Loucy (cell line): ENCODE measurements at regions not wholly inside any gene's neighbourhood (a gene's known extent, or its start where the extent isn't known, plus 50 kb on each side); places are given as distances from the start of the nearest gene placed in this dataset.

Experiments
- H2AFZ ChIP-seq: fragments of 200-600 bp; sonication (generic); 2 replicates; pipeline ENCODE4 v1.6.0; 2016; ENCODE audit warnings: antibody characterized with exemption, mild to moderate bottlenecking, low read length, moderate library complexity
- H3F3A ChIP-seq: fragments of 200-600 bp; 2 replicates; pipeline ENCODE4 v1.6.0; 2016; ENCODE audit warnings: antibody characterized with exemption, low read depth, mild to moderate bottlenecking
- H3K27me3 ChIP-seq: fragments of 200-600 bp; sonication (generic); 2 replicates; pipeline ENCODE4 v1.6.1; 2014; ENCODE audit warnings: low read length, mild to moderate bottlenecking; ENCODE audit not compliant: insufficient read depth, poor library complexity, severe bottlenecking
- H3K36me3 ChIP-seq: fragments of 200-600 bp; sonication (generic); 2 replicates; pipeline ENCODE4 v1.6.1; 2016; ENCODE audit warnings: low read length; ENCODE audit not compliant: insufficient read depth
- H3K4me1 ChIP-seq: fragments of 200-600 bp; sonication (generic); 2 replicates; pipeline ENCODE4 v1.5.1; 2014; ENCODE audit warnings: low read length, mild to moderate bottlenecking; ENCODE audit not compliant: insufficient read depth, poor library complexity, severe bottlenecking
- H3K4me2 ChIP-seq: fragments of 200-600 bp; sonication (generic); 2 replicates; pipeline ENCODE4 v1.6.0; 2014; ENCODE audit warnings: antibody characterized with exemption, low read length, low read depth, mild to moderate bottlenecking; ENCODE audit not compliant: poor library complexity, severe bottlenecking
- H3K4me3 ChIP-seq: fragments of 200-600 bp; sonication (generic); 2 replicates; pipeline ENCODE4 v1.5.1; 2014; ENCODE audit warnings: low read length, mild to moderate bottlenecking, mixed read lengths; ENCODE audit not compliant: poor library complexity, severe bottlenecking
- H3K79me2 ChIP-seq: fragments of 200-600 bp; sonication (generic); 2 replicates; pipeline ENCODE4 v1.6.1; 2014; ENCODE audit warnings: low read length; ENCODE audit not compliant: insufficient read depth
- H3K9ac ChIP-seq: fragments of 200-600 bp; sonication (generic); 2 replicates; pipeline ENCODE4 v1.6.0; 2014; ENCODE audit warnings: mild to moderate bottlenecking, low read depth, low read length, moderate library complexity; ENCODE audit not compliant: poor library complexity, severe bottlenecking
- H3K9me2 ChIP-seq: fragments of 200-600 bp; sonication (generic); replicated peaks from 2 replicates; pipeline ENCODE4 v1.6.1; 2016; ENCODE audit warnings: low read depth, low read length, mixed read lengths
- H3K9me3 ChIP-seq: fragments of 200-600 bp; sonication (generic); 2 replicates; pipeline ENCODE4 v1.6.1; 2014; ENCODE audit warnings: mild to moderate bottlenecking, antibody characterized with exemption, low read length, low read depth; ENCODE audit not compliant: insufficient read depth
- H4K20me1 ChIP-seq: fragments of 200-600 bp; sonication (generic); 2 replicates; pipeline ENCODE4 v1.6.0; 2014; ENCODE audit warnings: antibody characterized with exemption, low read length, mild to moderate bottlenecking; ENCODE audit not compliant: insufficient read depth, poor library complexity, severe bottlenecking
- EZH2phosphoT487 ChIP-seq: fragments of 200-600 bp; IDR thresholded peaks from 2 replicates; pipeline ENCODE4 v1.6.1; 2018; ENCODE audit warnings: antibody characterized with exemption, mild to moderate bottlenecking, moderate library complexity, borderline replicate concordance
- TF ChIP-seq, protein P1 (sequence below): fragments of 200-600 bp; sonication (generic); conservative IDR thresholded peaks from 2 replicates; pipeline ENCODE4 v1.5.1; 2014; ENCODE audit warnings: mild to moderate bottlenecking, antibody characterized with exemption, low read length

GRCh38 chr13:30030141-30030750 is 179.8 kb upstream of the UBL3 start:
- Histone ChIP-seq H3K4me3 (no peak overlapping the region), H3K9me3 (no peaks in the 10 kb centered on the region), H2AFZ (no peak overlapping the region), H3K79me2 (no peaks in the 10 kb centered on the region), H3K9me2 (no peaks in the 10 kb centered on the region), H3K36me3 (no peaks in the 10 kb centered on the region), H3K4me2 (no peak overlapping the region), H4K20me1 (no peaks in the 10 kb centered on the region), H3F3A (no peaks in the 10 kb centered on the region), H3K27me3 (no peaks in the 10 kb centered on the region), H3K4me1 (peaks cover 13% of the 10 kb centered on the region), H3K9ac (no peak overlapping the region)
- TF ChIP-seq, protein P1, sequence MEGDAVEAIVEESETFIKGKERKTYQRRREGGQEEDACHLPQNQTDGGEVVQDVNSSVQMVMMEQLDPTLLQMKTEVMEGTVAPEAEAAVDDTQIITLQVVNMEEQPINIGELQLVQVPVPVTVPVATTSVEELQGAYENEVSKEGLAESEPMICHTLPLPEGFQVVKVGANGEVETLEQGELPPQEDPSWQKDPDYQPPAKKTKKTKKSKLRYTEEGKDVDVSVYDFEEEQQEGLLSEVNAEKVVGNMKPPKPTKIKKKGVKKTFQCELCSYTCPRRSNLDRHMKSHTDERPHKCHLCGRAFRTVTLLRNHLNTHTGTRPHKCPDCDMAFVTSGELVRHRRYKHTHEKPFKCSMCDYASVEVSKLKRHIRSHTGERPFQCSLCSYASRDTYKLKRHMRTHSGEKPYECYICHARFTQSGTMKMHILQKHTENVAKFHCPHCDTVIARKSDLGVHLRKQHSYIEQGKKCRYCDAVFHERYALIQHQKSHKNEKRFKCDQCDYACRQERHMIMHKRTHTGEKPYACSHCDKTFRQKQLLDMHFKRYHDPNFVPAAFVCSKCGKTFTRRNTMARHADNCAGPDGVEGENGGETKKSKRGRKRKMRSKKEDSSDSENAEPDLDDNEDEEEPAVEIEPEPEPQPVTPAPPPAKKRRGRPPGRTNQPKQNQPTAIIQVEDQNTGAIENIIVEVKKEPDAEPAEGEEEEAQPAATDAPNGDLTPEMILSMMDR, result no peak
- TF ChIP-seq EZH2phosphoT487, result no peak

DNA sequence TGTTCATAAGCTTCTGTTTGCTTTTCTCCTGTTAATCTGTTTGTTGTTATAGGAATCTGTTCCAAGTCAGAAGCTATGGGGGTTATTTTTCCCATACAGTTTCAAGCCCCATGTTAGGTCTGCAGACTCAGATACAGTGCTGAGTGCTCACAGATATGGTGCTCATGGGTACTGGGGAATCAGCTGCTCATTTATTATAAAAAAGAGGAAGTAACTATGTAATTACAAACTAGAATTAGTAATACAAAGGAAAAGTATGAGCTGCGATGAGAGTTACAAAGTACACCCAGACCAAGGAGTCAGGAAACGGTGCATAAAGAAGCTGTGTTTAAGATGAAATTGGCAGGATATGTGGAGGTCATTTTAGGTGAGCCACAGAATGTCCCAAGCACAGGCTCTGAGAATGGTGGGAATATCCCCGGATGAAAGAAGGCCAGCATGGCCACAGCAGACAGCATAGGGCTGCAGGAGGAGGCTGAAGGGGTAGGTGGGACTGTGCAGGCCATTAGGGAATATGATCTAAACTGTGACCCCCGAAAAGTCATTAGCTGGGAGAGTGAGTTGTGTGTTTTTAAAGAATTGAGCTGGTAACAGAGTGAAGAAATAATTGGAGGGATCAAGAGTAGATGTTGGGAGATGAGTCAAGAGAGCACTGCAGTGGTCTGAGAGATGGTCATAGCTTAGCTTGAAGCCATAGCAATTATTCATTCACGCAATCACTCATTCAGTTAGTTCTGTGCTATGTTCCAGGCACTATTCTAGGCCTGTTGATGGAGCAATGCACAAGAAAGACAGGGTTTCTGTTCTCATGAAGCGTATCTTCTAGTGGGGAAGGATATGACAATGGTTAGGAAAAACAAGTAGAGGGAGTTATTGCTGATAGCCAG is 177.4 kb upstream of the UBL3 start:
- Histone ChIP-seq H3K4me2 (no peak overlapping the region), H3K9me2 (no peaks in the 10 kb centered on the region), H4K20me1 (no peaks in the 10 kb centered on the region), H3K4me1 (no peaks in the 10 kb centered on the region), H3K27me3 (no peaks in the 10 kb centered on the region), H3K9me3 (no peaks in the 10 kb centered on the region), H3K9ac (no peak overlapping the region), H3K4me3 (no peak overlapping the region), H2AFZ (no peak overlapping the region), H3K79me2 (no peaks in the 10 kb centered on the region), H3K36me3 (no peaks in the 10 kb centered on the region), H3F3A (no peaks in the 10 kb centered on the region)
- TF ChIP-seq, protein P1, result no peak
- no peak for TF ChIP-seq EZH2phosphoT487

- Histone ChIP-seq H3K4me3 (no peak overlapping the region), H3K4me2 (no peak overlapping the region), H2AFZ (no peak overlapping the region), H3K36me3 (no peaks in the 10 kb centered on the region), H3K9me2 (no peaks in the 10 kb centered on the region), H3K9me3 (no peaks in the 10 kb centered on the region), H3K79me2 (no peaks in the 10 kb centered on the region), H3K4me1 (no peaks in the 10 kb centered on the region), H3K27me3 (no peaks in the 10 kb centered on the region), H4K20me1 (no peaks in the 10 kb centered on the region), H3F3A (no peaks in the 10 kb centered on the region), H3K9ac (no peak overlapping the region)
- TF ChIP-seq EZH2phosphoT487, result no peak
- TF ChIP-seq, protein P1, result no peak
These were observed 176.5 kb upstream of the UBL3 start for GRCh38 chr13:30026909-30027308.
